CD4-positive, alpha-beta T cell treated with Interleukin-10 for 1 hour (primary cell): ENCODE measurements at regions not wholly inside any gene's neighbourhood (a gene's known extent, or its start where the extent isn't known, plus 50 kb on each side); places are given as distances from the start of the nearest gene placed in this dataset.
"Not testable (repeated sequence)": the region's sequence is repeated elsewhere in the genome, so short reads cannot be mapped to it uniquely, and the experiment has no call there.

Experiments
- DNase-seq: peaks from one replicate; pipeline ENCODE4 v3.0.0-alpha.2; 2020

DNA sequence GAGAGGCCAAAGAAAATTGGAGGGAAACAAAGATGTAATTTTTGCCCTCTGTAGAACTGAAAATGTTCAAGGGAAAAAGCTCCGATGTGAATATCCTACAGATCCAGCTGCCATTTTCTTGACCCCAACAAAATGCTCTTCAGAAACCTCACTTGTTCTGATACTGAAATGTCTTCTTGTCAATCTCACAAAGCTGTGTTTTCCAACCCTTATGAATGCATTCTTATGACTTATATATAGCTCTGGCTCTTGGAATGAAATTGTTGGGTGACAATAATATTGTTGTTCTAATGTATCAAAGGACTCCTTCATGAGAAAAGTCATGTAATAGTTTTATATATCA is 157.1 kb upstream of the TGFBR2 start:
- DNase-seq: no peak

DNA sequence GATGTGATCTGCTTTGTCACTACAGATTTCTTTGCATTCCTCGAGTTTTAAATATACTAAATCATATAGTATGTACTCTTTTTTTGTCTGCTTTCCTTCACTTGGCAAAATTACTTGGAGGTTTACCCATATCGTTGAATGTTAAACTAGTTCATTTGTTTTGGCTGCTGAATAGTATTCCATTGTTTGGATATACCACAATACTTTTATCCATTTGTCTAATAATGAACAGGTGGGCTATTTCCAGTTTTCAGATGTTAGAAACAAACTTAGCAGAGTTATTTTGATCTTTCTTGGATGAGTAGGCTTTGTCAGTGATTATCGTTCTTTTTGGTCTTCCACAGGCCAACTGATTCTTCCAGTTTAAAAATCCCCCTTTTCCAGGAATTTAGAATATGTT is 154.0 kb upstream of the TGFBR2 start:
- no peak for DNase-seq

DNA sequence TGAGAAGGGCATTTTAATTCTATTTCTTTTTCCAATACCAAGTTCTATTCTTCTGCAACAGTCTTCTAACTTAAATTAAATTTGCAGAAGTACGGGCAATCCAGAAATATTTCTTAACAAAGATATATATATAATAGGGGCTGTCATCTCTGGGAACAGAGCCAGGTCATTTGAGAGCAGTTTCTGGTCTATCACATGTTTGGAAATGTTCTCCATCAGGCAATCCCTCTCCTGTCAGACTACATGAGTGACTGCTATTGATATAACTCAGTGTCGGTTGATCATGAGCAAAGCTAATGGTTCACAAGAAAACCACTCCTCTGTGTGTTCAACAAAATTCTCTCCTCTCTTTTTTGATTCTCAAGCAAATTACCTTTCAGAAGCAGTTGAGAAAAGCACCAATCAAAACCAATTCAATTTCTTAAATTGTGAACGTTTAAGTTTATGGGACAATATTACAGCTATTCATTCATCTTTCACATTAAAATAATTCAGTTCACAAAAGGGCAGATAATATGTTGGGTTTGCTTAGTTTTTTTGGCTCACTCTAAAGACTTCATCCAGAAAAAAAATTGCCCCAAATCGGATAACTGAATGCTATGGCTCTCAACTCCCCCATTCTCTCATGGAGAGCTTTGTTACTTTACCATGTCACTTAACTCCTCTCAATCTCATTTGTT is 152.9 kb upstream of the TGFBR2 start:
- no peak for DNase-seq

DNA sequence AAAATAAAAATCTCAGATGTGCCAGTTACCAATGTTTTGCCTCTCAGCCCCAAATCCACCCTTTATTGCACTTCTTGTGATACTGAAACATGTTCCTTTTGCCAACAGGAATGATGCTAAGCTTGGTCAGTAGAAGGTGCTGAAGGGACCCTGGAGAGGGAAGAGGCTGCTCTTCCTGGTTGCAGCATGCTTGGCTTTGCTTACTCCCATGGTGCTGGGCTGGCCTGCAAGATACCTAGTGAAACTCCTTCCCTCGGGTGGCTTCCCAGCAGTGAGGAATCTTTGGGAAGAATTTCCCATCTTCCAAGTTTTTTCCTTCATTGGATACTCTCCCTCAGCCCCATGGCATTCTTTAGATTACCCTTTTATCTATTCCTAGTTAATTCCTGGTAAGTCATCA is 151.8 kb upstream of the TGFBR2 start:
- DNase-seq: no peak

DNA sequence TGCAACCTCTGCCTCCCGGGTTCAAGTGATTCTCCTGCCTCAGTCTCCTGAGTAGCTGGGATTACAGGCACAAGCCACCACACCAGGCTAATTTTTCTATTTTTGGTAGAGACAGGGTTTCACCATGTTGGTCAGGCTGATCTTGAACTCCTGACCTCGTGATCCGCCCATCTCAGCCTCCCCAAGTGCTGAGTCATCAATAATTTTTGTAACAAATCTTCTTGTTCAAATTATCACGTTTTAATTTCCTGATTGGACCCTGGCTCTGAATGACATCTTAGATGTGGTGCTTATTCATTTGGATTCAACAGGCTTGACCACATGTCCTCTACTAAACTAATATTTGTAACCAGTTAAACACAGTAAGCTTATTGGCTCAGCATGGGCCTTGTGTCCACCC is 151.3 kb upstream of the TGFBR2 start:
- DNase-seq: not testable (repeated sequence)

DNA sequence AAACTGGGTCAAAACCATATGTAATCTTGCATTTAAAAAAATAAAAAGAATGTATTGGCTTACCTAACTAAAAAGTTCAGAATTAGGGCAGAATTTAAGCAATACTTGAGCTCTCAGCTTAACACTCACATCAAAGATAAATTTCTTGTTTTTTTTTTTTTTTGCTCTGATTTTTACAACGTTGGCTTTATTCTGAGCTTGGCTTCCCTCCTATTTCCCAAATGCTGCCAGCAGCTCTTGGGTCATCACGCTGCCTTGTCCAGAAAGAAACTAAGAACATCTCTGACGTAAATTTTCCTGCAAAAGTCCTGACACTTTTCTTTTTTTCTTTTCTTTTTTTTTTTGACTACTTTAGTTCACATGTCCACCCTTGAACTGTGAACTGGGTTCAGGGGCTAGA is 150.6 kb upstream of the TGFBR2 start:
- DNase-seq: no peak

DNA sequence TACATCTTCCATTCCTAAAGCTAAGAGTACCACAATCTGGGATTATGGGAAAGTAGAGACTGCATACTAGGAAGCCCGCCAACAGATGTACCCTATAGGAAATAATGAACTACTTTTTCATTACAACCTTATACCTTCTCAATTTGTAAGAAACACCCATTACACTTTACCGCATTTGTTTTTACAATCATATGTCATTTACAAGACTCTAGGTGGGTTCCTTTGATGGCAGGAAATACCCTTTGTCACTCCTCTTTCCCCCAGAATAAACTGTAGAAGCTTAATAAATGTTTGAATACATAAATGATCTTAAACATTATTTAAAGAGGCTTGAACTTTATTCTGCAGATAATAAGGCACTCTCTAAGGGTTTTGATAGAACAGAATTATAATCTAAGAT is 150.1 kb upstream of the TGFBR2 start:
- no peak for DNase-seq

DNA sequence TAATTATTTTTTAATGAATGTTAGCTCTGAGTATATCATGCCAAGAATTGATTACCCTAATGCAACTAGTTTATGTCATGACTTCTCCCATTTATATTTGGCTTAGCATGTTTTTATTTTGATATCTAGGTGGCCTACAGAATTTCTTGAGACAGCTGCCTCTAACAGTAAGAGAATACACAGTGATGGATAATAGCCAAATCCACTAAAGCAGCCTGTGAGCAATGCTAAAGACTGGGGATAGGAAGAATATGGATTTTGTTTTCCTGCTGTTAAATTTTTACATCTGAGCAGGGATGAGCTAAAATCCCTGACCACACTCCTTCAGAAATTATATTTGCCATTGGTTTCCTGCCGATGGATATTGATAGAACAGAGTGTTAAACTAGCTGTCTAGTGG is 149.3 kb upstream of the TGFBR2 start:
- DNase-seq: no peak

DNA sequence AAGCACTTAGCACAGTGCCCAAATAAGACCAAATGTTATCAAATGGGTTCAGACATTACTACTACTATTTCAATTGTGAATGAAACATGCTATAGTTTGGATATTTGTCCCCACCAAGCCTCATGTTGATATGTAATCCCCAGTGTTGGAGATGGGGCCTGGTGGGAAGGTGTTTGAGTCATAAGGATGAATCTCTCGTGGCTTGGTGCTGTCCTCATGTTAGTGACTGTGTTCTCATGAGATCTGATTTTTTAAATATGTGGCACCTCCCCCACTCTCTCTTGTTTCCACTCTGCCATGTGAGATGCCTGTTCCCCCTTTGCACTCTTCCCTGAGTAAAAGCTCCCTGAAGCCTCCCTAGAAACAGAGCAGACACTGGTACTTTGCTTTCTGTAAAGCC is 148.7 kb upstream of the TGFBR2 start:
- DNase-seq: no peak

DNA sequence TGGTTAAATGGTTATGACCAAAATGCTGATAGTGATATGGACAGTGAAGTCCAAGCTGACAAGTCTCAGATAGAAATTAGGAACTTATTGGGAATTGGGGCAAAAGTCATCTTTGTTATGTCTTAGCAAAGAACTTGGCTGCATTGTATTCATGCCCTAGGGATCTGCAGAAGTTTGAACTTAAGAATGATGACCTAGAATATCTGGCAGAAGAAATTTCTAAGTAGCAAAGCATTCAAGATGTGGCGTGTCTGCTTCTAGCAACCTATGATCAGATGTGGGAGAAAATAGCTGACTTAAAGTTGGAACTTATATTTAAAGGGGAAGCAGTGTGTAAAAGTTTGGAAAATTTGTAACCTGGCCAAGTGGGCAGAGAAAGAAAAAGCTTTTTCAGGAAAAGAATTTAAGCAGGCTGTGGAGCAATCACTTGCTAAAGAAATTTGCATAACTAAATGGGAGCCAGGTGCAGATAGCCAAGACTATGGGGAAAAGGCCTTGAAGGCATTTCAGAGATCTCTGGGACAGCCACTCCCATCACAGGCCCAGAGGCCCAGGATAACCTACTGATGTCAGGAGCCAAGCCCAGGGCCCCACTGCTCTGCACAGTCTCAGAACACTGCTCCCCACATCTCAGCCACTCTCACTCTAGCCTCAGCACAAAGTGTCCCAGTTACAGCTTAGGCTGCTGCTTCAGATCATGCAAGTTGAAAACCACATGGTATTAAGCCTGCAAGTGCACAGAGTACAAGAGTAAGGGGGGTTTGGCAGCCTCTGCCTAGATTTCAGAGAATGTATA is 147.8 kb upstream of the TGFBR2 start:
- DNase-seq: no peak

DNA sequence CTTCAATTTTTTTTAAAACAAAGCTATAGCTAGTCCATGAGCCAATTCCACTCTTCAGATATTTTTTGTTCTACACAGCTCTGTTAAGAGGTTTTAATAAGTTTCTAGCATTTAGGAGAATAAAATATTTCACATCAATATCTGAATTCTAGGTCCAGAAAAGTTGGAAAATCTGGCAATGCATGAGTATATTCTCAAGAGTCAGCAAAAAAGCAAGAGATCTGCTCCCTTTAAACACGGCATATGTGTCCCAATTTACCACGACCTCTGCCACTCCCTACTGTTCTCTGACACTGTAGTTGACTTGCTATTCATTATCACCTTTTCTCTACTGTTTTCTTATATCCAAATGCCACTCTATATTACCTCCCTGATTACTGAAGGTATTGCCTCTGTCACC is 145.1 kb upstream of the TGFBR2 start:
- DNase-seq: no peak

DNA sequence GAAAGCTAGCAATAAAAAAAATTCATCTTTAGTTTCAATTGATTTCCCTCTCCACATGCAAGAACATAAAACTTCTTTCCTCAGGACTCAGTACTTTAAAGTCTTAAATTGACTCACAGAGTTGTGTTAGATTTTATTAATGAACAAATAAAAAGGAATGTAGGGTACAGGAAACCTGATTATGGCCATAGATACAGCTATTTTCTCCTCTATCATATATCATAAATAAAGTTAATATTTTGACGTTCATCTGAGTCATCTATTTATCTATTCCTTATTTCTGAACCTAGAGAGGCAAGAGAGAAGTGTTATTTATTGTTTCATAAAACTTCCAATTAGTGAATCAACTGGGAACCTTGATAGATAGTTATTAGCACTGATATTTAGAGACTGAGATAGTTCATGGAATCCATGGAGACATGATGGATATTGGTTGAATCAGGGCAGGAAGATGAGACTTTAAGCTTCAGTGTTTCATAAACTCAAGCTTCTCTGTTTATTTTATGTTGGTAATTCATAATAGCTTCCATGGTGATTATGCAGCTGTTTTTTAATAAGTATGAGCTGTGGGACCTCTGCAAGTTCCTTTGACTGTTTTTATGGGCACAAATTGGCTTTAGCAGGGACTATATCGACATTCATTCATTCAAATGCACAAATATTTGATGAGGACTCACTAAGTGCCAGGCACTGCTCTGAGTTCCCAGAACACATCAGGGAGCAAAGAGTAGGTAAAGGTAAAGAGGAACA is 143.5 kb upstream of the TGFBR2 start:
- DNase-seq: no peak

DNA sequence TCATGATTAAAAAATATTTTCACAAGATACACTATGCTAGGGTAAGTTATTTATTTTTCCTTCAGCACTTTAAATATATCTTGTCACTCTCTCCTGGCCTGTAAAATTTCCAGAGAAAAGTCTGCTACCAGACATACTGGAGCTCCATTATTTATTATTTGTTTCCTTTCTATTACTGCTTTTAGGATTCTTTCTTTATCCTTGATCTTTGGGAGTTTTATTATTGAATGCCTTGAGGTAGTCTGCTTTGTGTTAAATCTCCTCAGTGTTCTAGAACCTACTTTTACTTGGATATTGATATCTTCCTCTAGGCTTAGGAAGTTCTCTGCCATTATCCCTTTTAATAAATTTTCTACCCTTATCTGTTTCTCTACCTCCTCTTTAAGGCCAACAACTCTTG is 142.0 kb upstream of the TGFBR2 start:
- no peak for DNase-seq

DNA sequence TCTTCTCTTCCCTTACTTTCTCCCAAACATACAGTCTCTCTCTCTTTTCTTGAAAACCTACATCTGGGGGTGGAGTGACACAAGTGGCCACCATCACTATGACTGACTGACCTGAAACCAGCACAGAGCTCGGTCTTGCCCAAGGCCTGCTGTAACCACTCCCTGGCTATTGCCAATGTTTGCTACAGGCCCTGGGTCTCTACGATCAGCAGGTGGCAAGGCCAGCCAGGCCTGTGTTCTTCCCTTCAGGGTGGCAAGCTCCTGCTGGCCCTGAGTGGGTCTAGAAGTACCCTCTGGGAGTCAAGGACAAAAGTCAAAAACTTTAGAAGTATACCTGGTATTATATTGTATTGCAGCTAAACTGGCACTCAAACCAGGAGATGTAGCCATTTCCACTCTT is 140.9 kb upstream of the TGFBR2 start:
- no peak for DNase-seq

DNA sequence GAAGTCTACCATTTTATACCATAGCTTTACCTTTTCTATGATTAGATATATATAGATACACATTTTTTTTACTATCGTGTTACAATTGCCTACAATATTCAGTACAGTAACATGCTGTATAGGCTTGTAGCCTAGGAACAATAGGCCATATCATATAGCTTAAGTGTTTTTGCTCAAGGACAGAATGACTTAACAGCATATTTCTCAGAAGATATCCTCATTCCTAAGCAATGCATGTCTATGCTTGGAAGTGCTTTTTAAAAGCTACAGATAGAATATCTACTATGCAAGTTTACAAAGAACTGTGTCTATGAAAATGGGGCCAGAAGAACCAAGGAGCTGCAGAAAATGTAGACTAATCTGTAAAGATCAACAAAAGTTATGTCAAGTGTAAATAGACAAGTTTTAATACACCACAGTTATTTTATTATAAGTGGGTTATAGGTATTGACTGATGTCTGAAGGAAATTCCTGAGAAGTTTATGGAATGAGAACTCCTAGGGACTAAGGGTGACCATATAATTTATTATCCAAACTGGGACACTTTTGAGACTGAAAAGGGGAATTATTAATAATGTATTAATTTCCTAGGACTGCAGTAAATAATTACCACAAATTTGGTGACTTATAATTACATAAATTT is 138.7 kb upstream of the TGFBR2 start:
- no peak for DNase-seq

DNA sequence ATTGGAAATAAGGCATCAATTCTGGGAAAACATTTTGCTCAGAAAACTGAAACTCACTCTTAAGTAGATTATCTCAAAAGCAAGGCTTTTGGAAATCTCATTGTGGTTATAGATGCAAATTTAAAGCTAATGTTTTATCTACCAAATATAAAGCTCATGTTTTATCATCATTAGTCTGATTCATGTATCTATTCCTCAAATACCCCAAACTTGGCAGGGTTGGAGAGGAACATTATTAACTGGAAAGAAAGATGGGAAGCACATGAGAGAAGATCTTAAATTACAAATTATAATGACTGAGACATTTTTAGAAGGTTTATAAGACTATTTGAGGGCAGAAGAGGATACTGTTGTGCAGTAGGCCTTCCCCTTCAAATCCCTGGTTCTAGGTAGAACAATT is 137.3 kb upstream of the TGFBR2 start:
- no peak for DNase-seq

DNA sequence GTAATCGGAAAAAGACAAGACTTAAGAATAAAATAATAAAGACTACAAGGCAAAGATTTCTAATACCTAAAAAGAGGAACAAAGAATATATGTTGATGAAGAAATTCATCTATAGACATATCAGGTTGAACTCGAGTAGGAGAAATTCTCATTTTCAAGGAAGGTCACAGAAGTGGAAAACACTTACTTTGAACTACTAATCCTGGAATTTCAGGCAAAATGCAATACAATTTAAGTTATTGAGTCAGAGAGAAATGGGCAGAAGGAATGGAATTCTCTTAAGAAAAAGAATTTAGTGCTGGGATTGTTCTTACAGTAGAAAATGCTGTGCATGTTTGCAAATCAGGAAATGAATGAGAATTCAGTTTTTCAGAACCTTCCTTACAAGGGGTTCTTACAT is 135.9 kb upstream of the TGFBR2 start:
- DNase-seq: no peak

DNA sequence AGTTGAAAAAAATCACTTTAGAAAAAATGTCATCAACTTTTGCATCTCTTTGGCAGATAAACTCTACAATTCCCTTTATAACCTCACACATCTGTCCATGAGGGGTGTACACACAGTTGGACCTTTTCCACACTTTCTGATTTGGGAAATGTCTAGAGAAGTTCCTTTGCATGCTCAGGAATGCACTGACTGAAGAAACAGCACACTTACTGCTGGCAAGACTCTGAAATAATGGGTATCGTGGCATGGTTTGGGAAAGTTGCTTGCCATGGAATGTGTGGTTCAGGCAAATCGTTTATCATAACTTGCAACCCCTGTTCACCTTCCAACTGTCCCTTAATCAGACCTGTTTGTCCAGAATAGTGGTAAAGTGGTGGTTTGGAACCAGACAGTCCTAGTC is 135.3 kb upstream of the TGFBR2 start:
- DNase-seq: no peak

DNA sequence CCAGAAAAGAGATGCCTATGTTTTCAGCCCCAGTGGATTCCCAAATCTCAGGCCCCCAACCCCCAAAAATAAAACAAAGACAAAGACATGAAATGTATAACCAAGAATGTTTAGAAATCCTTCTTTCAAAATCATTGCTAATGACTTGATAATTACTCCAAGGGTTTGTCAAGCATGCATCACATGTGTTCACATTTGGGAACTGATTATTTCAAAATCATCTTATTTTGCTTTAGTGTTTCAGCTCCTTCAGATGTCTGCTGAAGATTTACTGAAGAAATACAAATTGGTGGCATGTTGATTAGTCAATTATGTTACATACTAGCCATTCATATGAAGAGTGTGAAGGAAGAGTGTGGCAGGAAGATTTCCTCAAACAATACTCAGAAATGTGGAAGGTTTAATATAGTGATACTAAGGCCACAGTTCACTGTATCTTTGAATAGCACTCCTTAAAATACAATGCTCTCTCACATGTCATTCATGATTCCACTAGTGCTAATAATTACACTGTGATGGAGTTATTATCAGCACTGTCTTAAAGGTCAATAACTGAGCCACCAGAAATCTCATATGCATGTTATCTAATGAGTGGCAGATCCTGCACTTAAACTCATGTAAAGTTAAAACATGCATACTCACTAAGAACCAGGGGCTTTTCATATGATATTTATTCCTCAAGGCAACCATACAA is 134.5 kb upstream of the TGFBR2 start:
- no peak for DNase-seq

DNA sequence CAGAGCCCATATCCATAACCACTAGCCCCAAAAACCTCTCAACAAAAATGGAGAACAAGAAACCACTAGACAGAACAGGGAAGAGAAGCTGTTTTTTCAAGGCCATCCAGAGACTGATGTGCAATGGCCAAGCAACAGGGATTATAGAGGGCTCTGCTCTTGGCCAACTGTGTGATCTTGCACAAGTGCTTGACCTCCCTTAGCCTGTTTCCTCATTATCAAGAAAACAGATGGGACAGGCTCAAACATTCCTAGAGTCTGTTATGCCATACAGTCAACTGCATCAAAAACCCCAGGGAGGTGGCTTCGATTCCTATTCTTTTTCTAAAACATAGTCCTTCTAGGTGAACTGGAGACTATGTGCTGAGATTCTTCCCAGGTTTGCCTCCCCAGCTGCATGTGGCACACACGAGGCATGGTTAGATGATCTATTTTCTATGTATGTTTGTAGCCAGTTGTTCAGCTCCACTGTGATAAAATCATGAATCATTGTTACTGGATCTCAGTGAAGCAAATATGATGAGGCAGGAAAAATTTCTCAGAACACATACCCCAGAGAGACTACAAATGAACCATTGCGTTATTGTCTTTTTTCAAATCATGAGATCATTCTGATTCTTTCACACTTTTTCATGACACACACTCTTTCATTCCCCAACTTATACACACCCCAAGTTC is 132.9 kb upstream of the TGFBR2 start:
- DNase-seq: no peak

DNA sequence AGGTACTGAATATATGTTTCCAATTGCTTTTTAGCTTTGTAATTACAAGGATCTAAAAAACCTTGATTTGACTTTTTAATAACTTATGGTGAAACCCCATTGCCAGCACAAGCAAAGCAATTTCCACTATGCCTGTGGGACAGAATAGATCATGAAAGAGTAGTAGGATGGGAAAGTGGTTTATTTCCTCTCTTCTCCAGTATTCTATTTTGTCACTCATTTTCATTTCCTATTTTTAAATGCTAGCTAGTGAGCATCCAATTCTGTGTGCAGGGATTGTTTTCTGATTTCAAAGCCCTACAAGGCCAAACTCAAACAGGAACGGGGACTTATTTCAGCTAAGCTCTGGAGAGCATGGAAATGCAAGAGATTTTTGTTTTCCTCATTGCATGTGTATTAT is 132.0 kb upstream of the TGFBR2 start:
- DNase-seq: no peak

DNA sequence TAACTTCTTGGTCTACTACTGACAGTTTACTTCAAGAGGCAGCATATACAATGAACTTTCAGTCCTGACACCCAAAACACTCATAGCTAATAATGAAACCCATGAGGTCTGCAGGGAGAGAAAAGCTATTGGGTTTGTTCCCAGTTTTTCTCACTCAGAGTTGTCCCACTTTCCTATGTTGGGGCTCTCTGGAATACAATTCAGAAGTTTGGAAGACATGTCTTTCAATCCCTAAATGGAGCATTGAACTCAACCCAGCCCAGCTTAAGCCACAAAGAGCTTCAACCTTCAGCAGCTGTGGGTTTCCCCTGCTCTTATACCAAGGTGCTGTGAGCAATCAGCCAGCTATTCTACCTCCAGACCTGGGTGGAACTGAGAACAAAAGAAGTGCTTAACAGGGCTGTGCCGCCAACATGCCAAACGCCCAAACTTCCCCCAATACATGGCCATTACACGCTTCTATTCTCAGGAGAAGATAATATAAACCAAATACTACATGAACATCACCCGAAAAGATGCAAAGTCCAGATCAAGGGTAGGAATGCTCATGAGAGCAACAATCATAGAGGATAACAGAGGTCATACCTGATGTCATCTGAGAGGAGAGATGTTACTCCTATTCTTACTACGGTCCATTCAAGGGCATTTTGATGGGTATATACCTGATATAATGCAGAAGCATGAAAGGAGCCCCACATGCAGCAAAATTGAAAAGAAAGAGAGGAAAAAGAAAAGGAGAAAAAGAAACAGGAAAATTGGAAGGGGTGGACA is 131.2 kb upstream of the TGFBR2 start:
- no peak for DNase-seq
